ENCODE measurements at regions not wholly inside any gene's neighbourhood (a gene's known extent, or its start where the extent isn't known, plus 50 kb on each side); places are given as distances from the start of the nearest gene placed in this dataset.

GRCh38 chr5:169356181-169356580 is 55.2 kb upstream of the SLIT3 start:
- Histone ChIP-seq H3K27ac (ENCODE audit: insufficient read depth, low read depth, low read length) (no peak overlapping the region), H3K79me2 (ENCODE audit: control insufficient read depth, insufficient read depth, low read length) (no peaks in the 10 kb centered on the region), H2AFZ (ENCODE audit: low read depth, low read length) (no peak overlapping the region), H3K9me3 (replicated peaks; ENCODE audit: control insufficient read depth, insufficient read depth, low read length) (no peaks in the 10 kb centered on the region), H3K27me3 (ENCODE audit: control insufficient read depth in 2 of 2, insufficient read depth in 2 of 2, low read length in 2 of 2) (no peaks in the 10 kb centered on the region), H3K9me1 (replicated peaks; ENCODE audit: control insufficient read depth, extremely low read depth, insufficient read depth, low read length) (no peaks in the 10 kb centered on the region), H3K4me3 (replicated peaks in 1 of 3; ENCODE audit: insufficient read depth in 1 of 3, low read depth in 1 of 3, low read length in 3 of 3) (no peak overlapping the region), H3K4me2 (ENCODE audit: insufficient read depth, low read length) (no peak overlapping the region), H4K20me1 (replicated peaks; ENCODE audit: control insufficient read depth, extremely low read depth, insufficient read depth, low read length) (no peaks in the 10 kb centered on the region), H3K36me3 (ENCODE audit: control insufficient read depth in 2 of 2, extremely low read depth in 1 of 2, insufficient read depth in 2 of 2, low read length in 2 of 2) (no peaks in the 10 kb centered on the region), H3K9ac (replicated peaks; ENCODE audit: extremely low read depth, insufficient read depth, low read length) (no peak overlapping the region), H3K4me1 (ENCODE audit: control insufficient read depth, extremely low read depth, insufficient read depth, low read length) (peaks cover 22% of the 10 kb centered on the region)
- intact Hi-C loops (cut with micrococcal nuclease) = loop anchor here (10.0 kb wide), 1 partner anchor 779 kb away; no protein-coding TSS in a partner anchor
- BruUV-seq (replicated peaks) = no TSS peak
- ChIA-PET CTCF (no interaction called here), POLR2A (no interaction called here)
- no peak for TF ChIP-seq POLR2AphosphoS5 (IDR thresholded peaks at IDR 0.05; ENCODE audit: insufficient read depth, low read depth, low read length)
- no peak for TF ChIP-seq FOS (IDR thresholded peaks at IDR 0.05; ENCODE audit: borderline replicate concordance, insufficient read depth, low read length)
- no peak for TF ChIP-seq CTCF (IDR thresholded peaks at IDR 0.05; ENCODE audit: extremely low read depth in 1 of 2, insufficient read depth in 1 of 2, low read depth in 1 of 2, low read length in 2 of 2)
- no peak for TF ChIP-seq JUN (IDR thresholded peaks at IDR 0.05; ENCODE audit: borderline replicate concordance, insufficient read depth, insufficient read length, low read depth)
- dilution Hi-C loops (cut with MboI; ENCODE audit: extremely low pct_ligation_motif_present, low sequenced_read_pairs) = no loop called here
- FAIRE-seq (no peak), DNase-seq (ENCODE audit: low read depth, low spot score) (no peak)

GRCh38 chr5:169354921-169355320 is 54.0 kb upstream of the SLIT3 start:
- dilution Hi-C loops (cut with MboI; ENCODE audit: extremely low pct_ligation_motif_present, low sequenced_read_pairs) = no loop called here

More at GRCh38 chr5:169354921-169355320, 54.0 kb upstream of the SLIT3 start:
- DNase-seq (ENCODE audit: low read depth, low spot score) (no peak), FAIRE-seq (no peak)
- Histone ChIP-seq H3K9me3 (replicated peaks; ENCODE audit: control insufficient read depth, insufficient read depth, low read length) (no peaks in the 10 kb centered on the region), H3K36me3 (ENCODE audit: control insufficient read depth in 2 of 2, extremely low read depth in 1 of 2, insufficient read depth in 2 of 2, low read length in 2 of 2) (no peaks in the 10 kb centered on the region), H4K20me1 (replicated peaks; ENCODE audit: control insufficient read depth, extremely low read depth, insufficient read depth, low read length) (no peaks in the 10 kb centered on the region), H3K4me3 (replicated peaks in 1 of 3; ENCODE audit: insufficient read depth in 1 of 3, low read depth in 1 of 3, low read length in 3 of 3) (no peak overlapping the region), H3K27ac (ENCODE audit: insufficient read depth, low read depth, low read length) (no peak overlapping the region), H3K9me1 (replicated peaks; ENCODE audit: control insufficient read depth, extremely low read depth, insufficient read depth, low read length) (no peaks in the 10 kb centered on the region), H3K79me2 (ENCODE audit: control insufficient read depth, insufficient read depth, low read length) (no peaks in the 10 kb centered on the region), H2AFZ (ENCODE audit: low read depth, low read length) (no peak overlapping the region), H3K4me1 (ENCODE audit: control insufficient read depth, extremely low read depth, insufficient read depth, low read length) (peaks cover 33% of the 10 kb centered on the region), H3K4me2 (ENCODE audit: insufficient read depth, low read length) (no peak overlapping the region), H3K9ac (replicated peaks; ENCODE audit: extremely low read depth, insufficient read depth, low read length) (no peak overlapping the region), H3K27me3 (ENCODE audit: control insufficient read depth in 2 of 2, insufficient read depth in 2 of 2, low read length in 2 of 2) (no peaks in the 10 kb centered on the region)
- ChIA-PET CTCF (no interaction called here), POLR2A (no interaction called here)
- intact Hi-C loops (cut with micrococcal nuclease) = loop anchor here (5.0 to 10.0 kb wide), 2 partner anchors 87 to 780 kb away; no protein-coding TSS in a partner anchor
- TF ChIP-seq POLR2A (IDR thresholded peaks at IDR 0.05; ENCODE audit: low read depth, low read length) (no peak), MAX (IDR thresholded peaks at IDR 0.05; ENCODE audit: insufficient read depth, insufficient read length) (no peak), EZH2 (IDR thresholded peaks at IDR 0.05; ENCODE audit: borderline replicate concordance, low read depth, low read length, severe bottlenecking) (no peak), GATA2 (IDR thresholded peaks at IDR 0.05; ENCODE audit: insufficient read depth, insufficient read length, low read depth, low read length) (no peak), POLR2AphosphoS5 (IDR thresholded peaks at IDR 0.05; ENCODE audit: insufficient read depth, low read depth, low read length) (no peak), JUN (IDR thresholded peaks at IDR 0.05; ENCODE audit: borderline replicate concordance, insufficient read depth, insufficient read length, low read depth) (no peak), FOS (IDR thresholded peaks at IDR 0.05; ENCODE audit: borderline replicate concordance, insufficient read depth, low read length) (no peak), MYC (IDR thresholded peaks at IDR 0.05; ENCODE audit: low read depth, low read length) (no peak), CTCF (IDR thresholded peaks at IDR 0.05; ENCODE audit: extremely low read depth in 1 of 2, insufficient read depth in 1 of 2, low read depth in 1 of 2, low read length in 2 of 2) (no peak)
- no TSS peak for BruUV-seq (replicated peaks)

Data from endothelial cell of umbilical vein (primary cell).